22Rv1 (cell line): ENCODE measurements at regions not wholly inside any gene's neighbourhood (a gene's known extent, or its start where the extent isn't known, plus 50 kb on each side); places are given as distances from the start of the nearest gene placed in this dataset.

Source experiments
- ZFX ChIP-seq: fragments of 450-650 bp; IDR thresholded peaks from 2 replicates; pipeline ENCODE4 v1.6.1; 2017; ENCODE audit warnings: antibody characterized with exemption, borderline replicate concordance
- TF ChIP-seq, protein P1 (sequence below): fragments of 450-650 bp; IDR thresholded peaks from 2 replicates; pipeline ENCODE4 v1.5.1; 2017; ENCODE audit warnings: mild to moderate bottlenecking

DNA sequence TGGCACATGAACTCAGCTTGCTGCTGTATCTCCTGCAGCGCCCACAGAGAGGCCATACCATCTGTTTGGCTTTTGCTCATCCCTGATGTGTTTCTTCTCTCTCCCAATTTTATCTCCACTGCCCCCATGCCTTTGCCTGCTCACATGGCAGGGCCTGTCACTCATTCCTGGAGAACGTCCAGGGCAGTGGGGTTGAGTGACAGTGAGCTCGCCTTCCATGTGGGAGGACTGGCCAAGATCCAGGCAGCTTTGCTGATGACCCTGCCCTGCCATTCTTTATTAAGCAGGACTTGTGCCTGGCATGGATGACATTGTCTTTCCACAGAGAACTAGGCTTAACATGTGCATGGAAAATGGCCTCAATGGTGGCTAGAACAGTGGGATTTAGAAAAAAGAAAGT is 230.5 kb upstream of the THSD7B start:
- TF ChIP-seq, protein P1, sequence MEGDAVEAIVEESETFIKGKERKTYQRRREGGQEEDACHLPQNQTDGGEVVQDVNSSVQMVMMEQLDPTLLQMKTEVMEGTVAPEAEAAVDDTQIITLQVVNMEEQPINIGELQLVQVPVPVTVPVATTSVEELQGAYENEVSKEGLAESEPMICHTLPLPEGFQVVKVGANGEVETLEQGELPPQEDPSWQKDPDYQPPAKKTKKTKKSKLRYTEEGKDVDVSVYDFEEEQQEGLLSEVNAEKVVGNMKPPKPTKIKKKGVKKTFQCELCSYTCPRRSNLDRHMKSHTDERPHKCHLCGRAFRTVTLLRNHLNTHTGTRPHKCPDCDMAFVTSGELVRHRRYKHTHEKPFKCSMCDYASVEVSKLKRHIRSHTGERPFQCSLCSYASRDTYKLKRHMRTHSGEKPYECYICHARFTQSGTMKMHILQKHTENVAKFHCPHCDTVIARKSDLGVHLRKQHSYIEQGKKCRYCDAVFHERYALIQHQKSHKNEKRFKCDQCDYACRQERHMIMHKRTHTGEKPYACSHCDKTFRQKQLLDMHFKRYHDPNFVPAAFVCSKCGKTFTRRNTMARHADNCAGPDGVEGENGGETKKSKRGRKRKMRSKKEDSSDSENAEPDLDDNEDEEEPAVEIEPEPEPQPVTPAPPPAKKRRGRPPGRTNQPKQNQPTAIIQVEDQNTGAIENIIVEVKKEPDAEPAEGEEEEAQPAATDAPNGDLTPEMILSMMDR = no peak
- TF ChIP-seq ZFX = no peak
